ENCODE measurements at regions not wholly inside any gene's neighbourhood (a gene's known extent, or its start where the extent isn't known, plus 50 kb on each side); places are given as distances from the start of the nearest gene placed in this dataset.

- Histone ChIP-seq H3K27me3 (replicated peaks; ENCODE audit: insufficient read depth, low read length) (no peaks in the 10 kb centered on the region), H3K27ac (ENCODE audit: low read length) (no peak overlapping the region), H3K9me2 (replicated peaks; ENCODE audit: insufficient read depth, low read length) (no peaks in the 10 kb centered on the region), H3K36me3 (replicated peaks; ENCODE audit: insufficient read depth, low read length) (no peaks in the 10 kb centered on the region), H3K4me2 (ENCODE audit: low read depth, low read length) (no peak overlapping the region), H3K4me3 (ENCODE audit: low read length) (no peak overlapping the region), H3K9ac (ENCODE audit: low read length) (no peak overlapping the region), H3K4me1 (ENCODE audit: low read length) (no peaks in the 10 kb centered on the region), H2AFZ (ENCODE audit: low read length) (no peak overlapping the region), H3K79me2 (ENCODE audit: low read length) (no peaks in the 10 kb centered on the region), H3K9me3 (replicated peaks; ENCODE audit: insufficient read depth, low read length) (no peaks in the 10 kb centered on the region), H4K20me1 (ENCODE audit: insufficient read depth, low read length) (no peaks in the 10 kb centered on the region), H3F3A (ENCODE audit: insufficient read depth, low read length) (no peaks in the 10 kb centered on the region)
- no peak for DNase-seq
- TF ChIP-seq EZH2 (optimal IDR thresholded peaks at IDR 0.05; ENCODE audit: low read depth, low read length) (no peak), CTCF (IDR thresholded peaks at IDR 0.05; ENCODE audit: low read length) (no peak), EZH2phosphoT487 (IDR thresholded peaks at IDR 0.05; ENCODE audit: low read length) (no peak)
Observed at GRCh38 chr14:76577090-76577489, 184.2 kb upstream of the VASH1 start.

- DNase-seq = no peak
- H3K9me2 ChIP-seq (replicated peaks; ENCODE audit: insufficient read depth, low read length) = no peaks in the 10 kb centered on the region
Observed at GRCh38 chr14:76577837-76578236, 183.4 kb upstream of the VASH1 start.

GRCh38 chr14:76580399-76580798 is 180.9 kb upstream of the VASH1 start:
- Histone ChIP-seq H3K4me3 (ENCODE audit: low read length) (no peak overlapping the region), H3K4me2 (ENCODE audit: low read depth, low read length) (no peak overlapping the region), H3K27ac (ENCODE audit: low read length) (no peak overlapping the region), H3K36me3 (replicated peaks; ENCODE audit: insufficient read depth, low read length) (no peaks in the 10 kb centered on the region), H4K20me1 (ENCODE audit: insufficient read depth, low read length) (no peaks in the 10 kb centered on the region), H3K9me3 (replicated peaks; ENCODE audit: insufficient read depth, low read length) (no peaks in the 10 kb centered on the region), H3K9ac (ENCODE audit: low read length) (no peak overlapping the region), H2AFZ (ENCODE audit: low read length) (no peak overlapping the region), H3K9me2 (replicated peaks; ENCODE audit: insufficient read depth, low read length) (no peaks in the 10 kb centered on the region), H3K27me3 (replicated peaks; ENCODE audit: insufficient read depth, low read length) (no peaks in the 10 kb centered on the region), H3F3A (ENCODE audit: insufficient read depth, low read length) (no peaks in the 10 kb centered on the region), H3K4me1 (ENCODE audit: low read length) (no peaks in the 10 kb centered on the region), H3K79me2 (ENCODE audit: low read length) (no peaks in the 10 kb centered on the region)
- no peak for DNase-seq
- no peak for TF ChIP-seq EZH2 (optimal IDR thresholded peaks at IDR 0.05; ENCODE audit: low read depth, low read length)
- TF ChIP-seq CTCF (IDR thresholded peaks at IDR 0.05; ENCODE audit: low read length) = no peak
- TF ChIP-seq EZH2phosphoT487 (IDR thresholded peaks at IDR 0.05; ENCODE audit: low read length) = no peak

More at GRCh38 chr14:76577837-76578236, 183.4 kb upstream of the VASH1 start:
- no peak overlapping the region for H3K27ac ChIP-seq (ENCODE audit: low read length)
- H3K36me3 ChIP-seq (replicated peaks; ENCODE audit: insufficient read depth, low read length) = no peaks in the 10 kb centered on the region
- no peaks in the 10 kb centered on the region for H3K79me2 ChIP-seq (ENCODE audit: low read length)
- H3K4me3 ChIP-seq (ENCODE audit: low read length) = no peak overlapping the region
- H3K27me3 ChIP-seq (replicated peaks; ENCODE audit: insufficient read depth, low read length) = no peaks in the 10 kb centered on the region
- no peaks in the 10 kb centered on the region for H3F3A ChIP-seq (ENCODE audit: insufficient read depth, low read length)
- no peaks in the 10 kb centered on the region for H3K9me3 ChIP-seq (replicated peaks; ENCODE audit: insufficient read depth, low read length)
- H3K9ac ChIP-seq (ENCODE audit: low read length) = no peak overlapping the region
- H3K4me2 ChIP-seq (ENCODE audit: low read depth, low read length) = no peak overlapping the region
- H2AFZ ChIP-seq (ENCODE audit: low read length) = no peak overlapping the region
- TF ChIP-seq EZH2phosphoT487 (IDR thresholded peaks at IDR 0.05; ENCODE audit: low read length) (no peak), EZH2 (optimal IDR thresholded peaks at IDR 0.05; ENCODE audit: low read depth, low read length) (no peak), CTCF (IDR thresholded peaks at IDR 0.05; ENCODE audit: low read length) (no peak)
- no peaks in the 10 kb centered on the region for H3K4me1 ChIP-seq (ENCODE audit: low read length)
- no peaks in the 10 kb centered on the region for H4K20me1 ChIP-seq (ENCODE audit: insufficient read depth, low read length)

All from MM.1S (cell line).